Activated T-cell treated with anti-CD3 and anti-CD28 coated beads, Interleukin-2, amount 50 U/mL, for 72 hours (primary cell): ENCODE measurements at regions not wholly inside any gene's neighbourhood (a gene's known extent, or its start where the extent isn't known, plus 50 kb on each side); places are given as distances from the start of the nearest gene placed in this dataset.
"Not testable (repeated sequence)": the region's sequence is repeated elsewhere in the genome, so short reads cannot be mapped to it uniquely, and the experiment has no call there.

Experiments used
- ATAC-seq, 2 donors: fragments of 150-1000 bp; cut with Tn5 transposase; replicated peaks in 1 of 2; 2 replicates each; pipeline ENCODE4 v1.10.0; 2021; ENCODE audit warnings: moderate library complexity in 2 of 2, mild to moderate bottlenecking in 1 of 2
- DNase-seq, 2 donors: peaks; one replicate each; pipeline ENCODE4 v3.0.0; 2021 to 2022; ENCODE audit warnings: mixed read lengths in 1 of 2
- H3K27ac Mint-ChIP-seq: one replicate; pipeline ENCODE4 v1.8.0; 2022; ENCODE audit warnings: mild to moderate bottlenecking, moderate library complexity, mixed read lengths
- H3K27me3 Mint-ChIP-seq: one replicate; pipeline ENCODE4 v1.8.0; 2022; ENCODE audit warnings: low read depth, mixed read lengths
- H3K36me3 Mint-ChIP-seq, 2 donors: one replicate each; pipeline ENCODE4 v1.8.0; 2022; ENCODE audit warnings: mixed read lengths in 2 of 2, mild to moderate bottlenecking in 1 of 2; ENCODE audit not compliant: insufficient read depth in 2 of 2
- H3K4me1 Mint-ChIP-seq: one replicate; pipeline ENCODE4 v1.8.0; 2022; ENCODE audit warnings: low read depth, mixed read lengths
- H3K4me3 Mint-ChIP-seq, 2 donors: one replicate each; pipeline ENCODE4 v1.8.0; 2022; ENCODE audit warnings: mild to moderate bottlenecking in 2 of 2, mixed read lengths in 2 of 2, moderate library complexity in 2 of 2
- H3K9me3 Mint-ChIP-seq, 2 donors: one replicate each; pipeline ENCODE4 v1.8.0; 2022; ENCODE audit warnings: mixed read lengths in 2 of 2

DNA sequence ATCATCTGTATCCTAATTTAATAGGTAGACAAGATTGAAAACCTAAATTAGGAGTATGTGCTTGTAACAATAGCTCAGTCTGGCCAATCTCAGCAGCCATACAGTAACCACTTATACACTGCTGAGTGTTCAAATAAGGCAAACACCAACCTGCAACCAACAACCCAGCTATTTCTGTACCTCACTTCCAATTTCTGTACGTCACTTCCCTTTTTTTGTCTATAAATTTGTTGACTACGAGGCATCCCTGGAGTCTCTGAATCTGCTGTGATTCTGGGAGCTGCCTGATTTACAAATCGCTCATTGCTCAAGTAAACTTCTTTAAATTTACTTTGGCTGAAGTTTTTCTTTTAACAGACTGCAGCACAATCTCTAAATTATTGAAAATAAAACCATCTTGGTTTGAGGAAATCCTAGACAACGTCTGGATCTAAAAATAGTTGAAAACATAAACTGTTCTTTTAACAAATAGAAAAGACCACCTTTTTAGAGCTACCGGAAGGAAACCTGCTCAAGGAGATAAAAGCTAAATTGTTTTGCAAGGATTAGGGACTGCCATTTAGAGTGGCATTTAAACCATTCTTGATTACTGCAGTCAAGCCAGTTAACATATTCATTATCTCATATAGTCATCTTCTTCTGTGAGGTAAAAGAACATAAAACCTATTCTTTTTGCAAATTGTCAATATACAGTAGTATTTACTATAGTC is 778.1 kb downstream of the SH3BGRL start:
- DNase-seq, result no peak

DNA sequence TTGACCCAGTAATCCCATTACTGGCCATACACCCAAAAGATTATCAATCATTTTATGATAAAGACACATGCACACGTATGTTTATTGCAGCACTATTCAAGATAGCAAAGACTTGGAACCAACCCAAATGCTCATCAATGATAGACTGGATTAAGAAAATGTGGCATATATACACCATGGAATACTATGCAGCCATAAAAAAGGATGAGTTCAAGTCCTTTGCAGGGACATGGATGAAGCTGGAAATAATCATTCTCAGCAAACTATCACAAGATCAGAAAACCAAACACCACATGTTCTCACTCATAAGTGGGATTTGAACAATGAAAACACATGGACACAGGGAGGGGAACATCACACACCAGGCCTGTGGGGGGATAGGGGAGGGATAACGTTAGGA is 785.3 kb downstream of the SH3BGRL start:
- H3K36me3 Mint-ChIP-seq, DNase-seq, H3K27ac Mint-ChIP-seq, H3K4me1 Mint-ChIP-seq, ATAC-seq, H3K4me3 Mint-ChIP-seq, H3K27me3 Mint-ChIP-seq: not testable (repeated sequence)
- H3K9me3 Mint-ChIP-seq, result peaks cover 10 to 11% of the 10 kb centered on the region in 2 donors

More for the DNA sequence above, 778.1 kb downstream of the SH3BGRL start:
- Mint-ChIP-seq H3K27ac (no peak overlapping the region), H3K27me3 (peaks cover 10% of the 10 kb centered on the region), H3K9me3 (peaks cover 4 to 5% of the 10 kb centered on the region in 2 donors), H3K4me3 (no peak overlapping the region), H3K36me3 (peaks cover 0 to 1% of the 10 kb centered on the region in 2 donors), H3K4me1 (no peaks in the 10 kb centered on the region)
- no peak for ATAC-seq

DNA sequence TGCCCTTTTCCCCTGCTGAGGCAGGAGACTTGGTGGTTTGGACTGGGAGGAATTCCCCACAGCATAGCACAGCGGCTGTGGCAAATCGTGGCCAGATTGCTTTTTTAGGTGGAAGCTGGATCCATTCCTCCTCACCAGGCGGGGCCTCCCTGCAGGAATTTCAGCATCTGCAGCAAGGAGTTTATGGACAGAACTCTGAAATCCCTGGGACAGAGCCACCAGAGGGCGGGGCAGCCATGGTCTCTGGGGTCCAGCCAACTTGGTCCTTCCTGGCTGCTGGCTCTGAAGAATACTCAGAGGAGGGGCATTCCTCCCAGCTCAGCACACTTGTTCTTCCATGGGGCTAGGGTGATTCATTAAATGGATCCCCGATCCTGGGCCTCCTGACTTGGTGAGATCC is 794.3 kb downstream of the SH3BGRL start:
- H3K27me3 Mint-ChIP-seq, result no peaks in the 10 kb centered on the region
- no peak for ATAC-seq
- H3K4me1 Mint-ChIP-seq, result no peaks in the 10 kb centered on the region
- H3K4me3 Mint-ChIP-seq, result no peak overlapping the region
- H3K9me3 Mint-ChIP-seq, result peaks cover 0 to 1% of the 10 kb centered on the region in 2 donors
- no peak for DNase-seq
- H3K36me3 Mint-ChIP-seq, result peaks cover 0 to 1% of the 10 kb centered on the region in 2 donors
- no peak overlapping the region for H3K27ac Mint-ChIP-seq

DNA sequence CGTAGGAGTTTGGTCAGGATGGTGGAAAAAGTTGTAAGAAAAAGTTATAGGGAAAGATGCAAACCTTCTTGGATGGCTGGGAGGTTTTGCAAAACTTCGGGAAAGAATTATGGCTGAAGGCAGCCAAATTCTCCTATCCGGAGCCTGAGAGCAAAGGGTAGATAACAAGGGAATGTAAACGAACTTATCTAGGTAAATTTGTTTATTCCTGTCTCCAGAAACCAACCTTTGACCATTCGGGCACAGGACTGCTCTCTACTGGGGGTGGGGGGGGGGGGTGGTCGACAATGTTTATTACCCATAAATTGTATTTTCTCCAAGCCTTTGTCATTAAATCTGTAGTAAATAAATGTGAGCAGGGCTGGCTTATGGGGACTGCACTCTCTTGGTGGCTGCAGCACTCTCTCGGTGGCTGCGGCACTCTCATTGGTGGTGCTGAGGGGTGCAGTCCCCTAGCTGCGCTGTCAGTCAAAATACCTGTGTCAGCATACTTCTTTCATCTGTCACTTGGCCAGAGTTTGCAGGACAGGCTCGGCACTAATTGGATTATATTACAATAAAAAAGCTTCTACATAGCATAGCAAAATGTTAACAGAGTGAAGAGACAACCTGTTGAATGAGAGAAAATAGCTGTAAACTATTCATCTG is 827.8 kb downstream of the SH3BGRL start:
- Mint-ChIP-seq H3K36me3 (no peaks in the 10 kb centered on the region), H3K27ac (no peak overlapping the region), H3K4me1 (no peaks in the 10 kb centered on the region), H3K9me3 (peaks cover 0 to 8% of the 10 kb centered on the region in 2 donors), H3K27me3 (no peaks in the 10 kb centered on the region), H3K4me3 (no peak overlapping the region)
- ATAC-seq (no peak), DNase-seq (no peak)

DNA sequence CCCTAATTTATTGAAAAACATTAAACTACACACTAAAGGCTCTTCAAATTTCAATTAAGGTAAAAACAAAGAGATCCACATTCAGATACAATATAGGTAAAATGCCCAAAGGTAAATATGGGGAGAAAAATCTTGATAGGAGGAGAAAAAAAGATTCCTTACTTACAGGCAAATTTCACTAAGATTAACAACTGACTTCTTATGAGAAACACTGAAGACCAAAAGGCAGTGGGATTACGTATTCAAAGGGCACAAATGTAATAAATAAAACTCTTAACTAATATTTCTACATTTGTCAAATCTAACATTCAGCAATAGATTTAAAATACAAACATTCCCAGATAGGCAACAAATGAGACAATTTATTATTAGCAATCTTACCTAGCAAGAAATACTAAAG is 829.3 kb downstream of the SH3BGRL start:
- Mint-ChIP-seq H3K27ac (no peak overlapping the region), H3K4me1 (no peaks in the 10 kb centered on the region), H3K36me3 (no peaks in the 10 kb centered on the region), H3K4me3 (no peak overlapping the region), H3K9me3 (peaks cover 0 to 8% of the 10 kb centered on the region in 2 donors), H3K27me3 (no peaks in the 10 kb centered on the region)
- no peak for ATAC-seq
- DNase-seq, result no peak

DNA sequence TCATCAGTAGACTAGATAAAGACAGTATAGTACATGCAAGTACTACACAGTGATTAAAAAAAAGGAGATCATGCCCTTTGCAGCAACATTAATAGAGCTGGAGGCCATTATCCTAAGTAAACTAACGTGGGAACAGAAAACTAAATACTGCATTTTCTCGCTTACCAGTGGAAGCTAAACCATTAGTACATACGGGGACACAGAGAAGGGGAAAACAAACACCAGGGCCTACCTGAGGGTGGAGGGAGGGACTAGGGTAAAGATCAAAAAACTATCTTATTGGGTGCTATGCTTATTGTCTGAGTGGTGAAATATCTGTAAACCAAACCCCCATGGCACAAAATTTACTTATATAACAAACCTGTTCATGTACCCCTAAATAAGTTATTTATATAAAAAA is 836.9 kb downstream of the SH3BGRL start:
- DNase-seq (no peak), ATAC-seq (no peak)
- Mint-ChIP-seq H3K9me3 (peaks cover 2 to 5% of the 10 kb centered on the region in 2 donors), H3K36me3 (peaks cover 2 to 3% of the 10 kb centered on the region in 2 donors), H3K4me1 (no peaks in the 10 kb centered on the region), H3K4me3 (no peak overlapping the region), H3K27ac (no peak overlapping the region), H3K27me3 (peaks cover 16% of the 10 kb centered on the region)

DNA sequence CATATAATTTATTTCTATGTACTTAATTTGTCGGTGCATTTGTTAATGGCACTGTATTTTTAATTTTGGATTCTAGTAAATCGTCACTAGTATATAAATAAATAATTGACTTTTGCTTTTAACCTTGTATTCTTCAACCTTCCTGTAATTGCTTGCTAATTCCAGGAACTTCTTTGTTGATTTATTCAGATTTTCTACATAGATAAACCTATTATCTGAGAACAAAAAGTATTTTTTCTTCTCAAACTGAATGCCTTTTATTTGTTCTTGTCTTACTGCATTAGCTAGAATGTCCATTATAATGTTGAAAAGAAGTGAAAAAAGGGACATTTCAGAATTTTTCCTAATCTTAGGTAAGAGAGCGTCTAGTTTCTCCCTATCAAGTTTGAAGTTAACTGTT is 839.1 kb downstream of the SH3BGRL start:
- H3K4me3 Mint-ChIP-seq, result no peak overlapping the region
- peaks cover 16% of the 10 kb centered on the region for H3K27me3 Mint-ChIP-seq
- no peak overlapping the region for H3K27ac Mint-ChIP-seq
- peaks cover 2 to 3% of the 10 kb centered on the region in 2 donors for H3K36me3 Mint-ChIP-seq
- H3K4me1 Mint-ChIP-seq, result no peaks in the 10 kb centered on the region
- H3K9me3 Mint-ChIP-seq, result peaks cover 2 to 6% of the 10 kb centered on the region in 2 donors
- DNase-seq (no peak), ATAC-seq (no peak)

DNA sequence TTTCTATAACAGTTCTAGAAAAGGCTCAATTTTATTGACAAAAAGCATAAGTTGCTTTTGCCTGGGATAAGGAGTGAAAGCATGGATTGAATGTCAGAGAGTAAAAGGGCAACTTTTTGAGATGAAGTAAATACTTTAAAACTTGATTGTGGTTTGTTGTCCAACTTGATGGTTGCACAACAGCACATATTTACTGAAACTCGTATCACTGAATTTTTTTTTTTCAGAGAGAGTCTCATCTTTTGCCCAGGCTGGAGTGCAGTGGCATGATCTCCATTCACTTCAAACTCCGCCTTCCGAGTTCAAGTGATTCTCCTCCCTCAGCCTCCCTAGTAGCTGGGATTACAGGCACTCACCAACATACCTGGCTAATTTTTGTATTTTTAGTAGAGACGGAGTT is 856.8 kb downstream of the SH3BGRL start:
- Mint-ChIP-seq H3K4me1 (no peaks in the 10 kb centered on the region), H3K27ac (no peak overlapping the region), H3K9me3 (peaks cover 0 to 4% of the 10 kb centered on the region in 2 donors), H3K27me3 (peaks cover 7% of the 10 kb centered on the region), H3K4me3 (no peak overlapping the region), H3K36me3 (no peaks in the 10 kb centered on the region)
- DNase-seq (no peak), ATAC-seq (no peak)

DNA sequence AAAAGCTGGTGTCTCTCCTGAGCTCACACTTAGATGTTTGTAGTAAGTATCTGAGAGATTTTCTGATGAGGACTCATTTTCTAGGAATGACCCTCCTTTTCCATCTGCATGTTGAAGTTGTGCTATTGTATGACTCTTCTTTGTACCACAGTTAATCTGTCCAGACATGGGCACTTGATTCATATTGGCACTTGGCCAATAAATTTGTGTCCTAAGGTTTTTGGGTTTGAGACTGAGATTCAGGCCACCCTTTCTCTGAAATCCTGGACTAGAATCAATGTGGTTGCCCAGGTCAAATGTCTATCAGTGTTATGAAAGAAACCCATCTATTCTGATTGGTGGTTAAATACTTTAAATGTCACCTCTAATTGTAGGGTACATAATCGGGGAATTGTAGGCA is 869.0 kb downstream of the SH3BGRL start:
- H3K27ac Mint-ChIP-seq, result no peak overlapping the region
- DNase-seq (no peak), ATAC-seq (no peak)
- H3K27me3 Mint-ChIP-seq, result peaks cover 10% of the 10 kb centered on the region
- no peak overlapping the region for H3K4me3 Mint-ChIP-seq
- no peaks in the 10 kb centered on the region for H3K4me1 Mint-ChIP-seq
- H3K9me3 Mint-ChIP-seq, result peaks cover 0 to 3% of the 10 kb centered on the region in 2 donors
- no peaks in the 10 kb centered on the region for H3K36me3 Mint-ChIP-seq

DNA sequence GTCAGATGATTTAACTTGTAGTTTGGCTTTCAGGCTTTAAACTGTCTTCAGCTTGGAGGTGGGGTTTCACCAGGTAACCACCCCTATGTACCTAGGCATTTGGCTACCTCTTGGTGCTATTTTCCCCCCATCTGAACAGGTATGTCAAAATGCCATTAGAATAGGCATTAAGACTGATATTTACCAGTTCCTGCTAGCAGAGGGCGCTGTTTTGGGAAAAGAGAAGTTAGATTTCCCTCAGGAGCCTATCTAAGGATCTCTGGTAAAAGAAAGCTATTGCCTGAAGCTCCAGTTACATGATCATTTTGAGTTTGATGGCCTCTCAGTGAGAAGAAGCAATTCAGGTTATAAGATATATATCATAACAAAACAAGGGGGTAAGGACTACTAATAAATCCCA is 879.1 kb downstream of the SH3BGRL start:
- DNase-seq (no peak), ATAC-seq (no peak)
- Mint-ChIP-seq H3K4me3 (no peak overlapping the region), H3K4me1 (no peaks in the 10 kb centered on the region), H3K27me3 (no peaks in the 10 kb centered on the region), H3K36me3 (peaks cover 2 to 4% of the 10 kb centered on the region in 2 donors), H3K27ac (no peak overlapping the region), H3K9me3 (peaks cover 0 to 5% of the 10 kb centered on the region in 2 donors)

DNA sequence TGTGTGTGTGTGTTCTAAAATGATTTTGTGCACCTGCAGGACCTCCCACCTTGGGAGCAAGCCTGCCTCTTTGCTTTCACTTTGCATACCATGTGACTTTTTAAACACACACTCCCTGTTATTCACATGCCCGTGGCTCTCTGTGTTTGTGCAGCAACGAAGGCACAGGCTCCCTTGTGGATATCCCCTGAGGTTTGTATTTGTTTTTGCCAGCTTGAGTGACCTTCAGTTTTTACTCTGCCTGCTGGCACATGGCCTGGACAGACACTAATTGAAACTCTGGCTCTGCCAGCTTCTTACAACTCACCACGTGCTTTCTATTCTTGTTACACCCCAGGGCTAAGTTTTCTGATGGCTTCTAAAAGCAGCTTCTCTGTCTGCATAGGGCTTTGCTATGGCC is 885.8 kb downstream of the SH3BGRL start:
- no peaks in the 10 kb centered on the region for H3K27me3 Mint-ChIP-seq
- peaks cover 3 to 8% of the 10 kb centered on the region in 2 donors for H3K9me3 Mint-ChIP-seq
- peaks cover 0 to 5% of the 10 kb centered on the region in 2 donors for H3K36me3 Mint-ChIP-seq
- peaks cover 7% of the 10 kb centered on the region for H3K4me1 Mint-ChIP-seq
- DNase-seq (no peak), ATAC-seq (no peak)
- H3K4me3 Mint-ChIP-seq, result peak overlapping the region in 1 of 2 donors; percentile 27
- H3K27ac Mint-ChIP-seq, result no peak overlapping the region

DNA sequence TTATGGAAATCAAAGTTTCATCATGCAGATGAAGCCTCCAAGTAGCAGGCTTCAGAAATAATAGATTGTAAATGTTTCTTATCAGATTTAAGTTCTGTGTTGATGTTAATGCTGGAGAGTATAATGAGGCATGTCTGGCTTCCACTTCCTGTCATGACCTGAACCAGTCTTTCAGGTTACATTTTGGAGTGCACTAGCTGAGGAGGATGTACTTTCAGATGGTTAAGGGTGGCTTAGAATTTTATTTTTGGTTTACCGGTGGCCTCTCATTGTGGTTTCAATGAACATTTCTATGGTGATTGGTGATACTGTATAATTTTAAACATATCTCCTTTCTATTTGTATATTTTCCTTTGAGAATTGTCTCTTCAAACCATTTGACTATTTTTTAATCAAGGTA is 890.4 kb downstream of the SH3BGRL start:
- Mint-ChIP-seq H3K4me1 (peaks cover 8% of the 10 kb centered on the region), H3K9me3 (no peaks in the 10 kb centered on the region), H3K27ac (no peak overlapping the region), H3K27me3 (no peaks in the 10 kb centered on the region), H3K36me3 (no peaks in the 10 kb centered on the region), H3K4me3 (no peak overlapping the region)
- no peak for ATAC-seq
- no peak for DNase-seq

DNA sequence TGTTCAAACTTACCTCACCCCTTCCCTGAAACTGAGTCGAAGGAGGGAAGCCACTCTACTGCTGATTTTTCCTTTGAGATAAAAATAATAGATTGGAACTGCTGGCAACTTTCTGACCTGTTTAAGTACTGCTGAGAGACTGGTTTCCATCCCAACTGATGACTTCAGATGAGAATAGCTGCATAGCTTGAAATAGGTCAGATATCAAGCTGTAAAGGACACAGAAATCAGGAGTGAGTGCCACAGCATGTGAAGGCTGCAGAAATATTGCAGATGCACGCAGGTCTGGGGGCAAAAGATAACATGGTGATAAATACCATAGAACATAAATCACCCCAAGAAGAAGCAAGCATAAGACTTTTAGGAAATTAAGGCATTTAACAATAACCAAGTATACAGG is 923.2 kb downstream of the SH3BGRL start:
- H3K27me3 Mint-ChIP-seq, result peaks cover 28% of the 10 kb centered on the region
- H3K4me1 Mint-ChIP-seq, result peaks cover 13% of the 10 kb centered on the region
- H3K36me3 Mint-ChIP-seq, result peaks cover 0 to 5% of the 10 kb centered on the region in 2 donors
- DNase-seq, result no peak
- H3K4me3 Mint-ChIP-seq, result no peak overlapping the region
- no peak overlapping the region for H3K27ac Mint-ChIP-seq
- H3K9me3 Mint-ChIP-seq, result peaks cover 1 to 3% of the 10 kb centered on the region in 2 donors
- no peak for ATAC-seq
